Endothelial cell of umbilical vein (primary cell): ENCODE measurements at regions not wholly inside any gene's neighbourhood (a gene's known extent, or its start where the extent isn't known, plus 50 kb on each side); places are given as distances from the start of the nearest gene placed in this dataset.

Source experiments
- BruUV-seq: library from RNA; stranded (reverse); fragments of 400-500 nt; replicated peaks from 2 replicates; lab custom pipeline; 2021; lab: Mats Ljungman, UMichigan
- CTCF ChIA-PET: fragments of 300-600, 350-600 bp; sonication (Branson Sonifier 250); formaldehyde crosslinking; loops from one replicate; lab custom pipeline; 2021; ENCODE audit warnings: antibody characterized with exemption, inconsistent platforms; lab: Charles Lee
- POLR2A ChIA-PET: fragments of 300-600, 350-600 bp; sonication (Branson Sonifier 250); formaldehyde crosslinking; loops from one replicate; lab custom pipeline; 2021; ENCODE audit warnings: antibody characterized with exemption, inconsistent platforms; lab: Charles Lee
- DNase-seq: peaks from one replicate; pipeline ENCODE4 v3.0.0-alpha.2; 2011; ENCODE audit warnings: low read depth, low spot score
- FAIRE-seq: peaks from 2 replicates; lab custom pipeline; 2011; peaks lifted over from hg19 to GRCh38; lab: Jason Lieb, UNC
- H2AFZ ChIP-seq: 2 replicates; pipeline ENCODE4 v1.6.0; 2012; ENCODE audit warnings: low read depth, low read length, control low read depth, inconsistent platforms
- H3K27ac ChIP-seq: 2 replicates; pipeline ENCODE4 v1.5.1; 2011; ENCODE audit warnings: low read depth, mild to moderate bottlenecking, control low read depth, low read length, moderate library complexity; ENCODE audit not compliant: insufficient read depth
- H3K27me3 ChIP-seq, 2 experiments: 2 replicates each; pipeline versions ENCODE4 v1.6.0 to v1.6.1; 2011; ENCODE audit warnings: low read length in 2 of 2, mixed read lengths in 1 of 2; ENCODE audit not compliant: control insufficient read depth in 2 of 2, insufficient read depth in 2 of 2
- H3K36me3 ChIP-seq, 2 experiments: 2 replicates in 1 of 2; 3 replicates in 1 of 2; pipeline ENCODE4 v1.5.1; 2011; ENCODE audit warnings: low read length in 2 of 2, mild to moderate bottlenecking in 1 of 2, moderate library complexity in 1 of 2; ENCODE audit not compliant: control insufficient read depth in 2 of 2, insufficient read depth in 2 of 2; ENCODE audit errors: extremely low read depth in 1 of 2
- H3K4me1 ChIP-seq: 3 replicates; pipeline ENCODE4 v1.5.1; 2011; ENCODE audit warnings: mild to moderate bottlenecking, low read length; ENCODE audit not compliant: control insufficient read depth, insufficient read depth; ENCODE audit errors: extremely low read depth
- H3K4me2 ChIP-seq: 2 replicates; pipeline ENCODE4 v1.6.1; 2011; ENCODE audit warnings: low read length, control low read depth, mixed read lengths; ENCODE audit not compliant: insufficient read depth
- H3K4me3 ChIP-seq, 3 experiments: fragments of 200-600 bp in 1 of 3; sonication (generic), shearing (Covaris generic) in 1 of 3; replicated peaks in 1 of 3; 2 replicates each; pipeline ENCODE4 v1.5.1; 2011 to 2016; ENCODE audit warnings: control low read depth in 3 of 3, low read length in 3 of 3, mild to moderate bottlenecking in 2 of 3, inconsistent platforms in 1 of 3, low read depth in 1 of 3, moderate library complexity in 1 of 3; ENCODE audit not compliant: insufficient read depth in 1 of 3
- H3K79me2 ChIP-seq: 2 replicates; pipeline ENCODE4 v1.6.0; 2012; ENCODE audit warnings: low read length, inconsistent platforms; ENCODE audit not compliant: control insufficient read depth, insufficient read depth
- H3K9ac ChIP-seq: replicated peaks from 2 replicates; pipeline ENCODE3; 2011; ENCODE audit warnings: low read length, control low read depth; ENCODE audit not compliant: insufficient read depth; ENCODE audit errors: extremely low read depth
- H3K9me1 ChIP-seq: replicated peaks from 3 replicates; pipeline ENCODE4 v1.6.0; 2011; ENCODE audit warnings: mild to moderate bottlenecking, low read length; ENCODE audit not compliant: control insufficient read depth, insufficient read depth; ENCODE audit errors: extremely low read depth
- H3K9me3 ChIP-seq: replicated peaks from 2 replicates; pipeline ENCODE4 v1.5.1; 2012; ENCODE audit warnings: low read length, inconsistent platforms; ENCODE audit not compliant: control insufficient read depth, insufficient read depth
- H4K20me1 ChIP-seq: replicated peaks from 2 replicates; pipeline ENCODE3; 2011; ENCODE audit warnings: mild to moderate bottlenecking, low read length; ENCODE audit not compliant: control insufficient read depth, insufficient read depth; ENCODE audit errors: extremely low read depth
- CTCF ChIP-seq, 2 donors: IDR thresholded peaks; 1 replicate in 1 of 2; 2 replicates in 1 of 2; pipeline ENCODE4 v1.5.1; 2011; ENCODE audit warnings: low read length in 2 of 2, mild to moderate bottlenecking in 2 of 2, moderate library complexity in 2 of 2, control low read depth in 1 of 2, inconsistent platforms in 1 of 2, low read depth in 1 of 2; ENCODE audit not compliant: insufficient read depth in 1 of 2; ENCODE audit errors: extremely low read depth in 1 of 2
- EZH2 ChIP-seq: IDR thresholded peaks from 2 replicates; pipeline ENCODE4 v1.6.1; 2012; ENCODE audit warnings: borderline replicate concordance, low read depth, mild to moderate bottlenecking, moderate library complexity, low read length, inconsistent platforms; ENCODE audit not compliant: severe bottlenecking
- FOS ChIP-seq: IDR thresholded peaks from 2 replicates; pipeline ENCODE4 v1.6.1; 2011; ENCODE audit warnings: mild to moderate bottlenecking, low read length, moderate library complexity, borderline replicate concordance; ENCODE audit not compliant: insufficient read depth
- GATA2 ChIP-seq: IDR thresholded peaks from 2 replicates; pipeline ENCODE4 v1.7.0; 2011; ENCODE audit warnings: low read depth, mild to moderate bottlenecking, moderate library complexity, mixed read lengths, low read length; ENCODE audit not compliant: insufficient read length, insufficient read depth
- JUN ChIP-seq: IDR thresholded peaks from 2 replicates; pipeline ENCODE4 v1.6.1; 2011; ENCODE audit warnings: borderline replicate concordance, low read depth; ENCODE audit not compliant: insufficient read length, insufficient read depth
- MAX ChIP-seq: IDR thresholded peaks from 2 replicates; pipeline ENCODE4 v1.6.1; 2011; ENCODE audit not compliant: insufficient read depth, insufficient read length
- MYC ChIP-seq: IDR thresholded peaks from one replicate; pipeline ENCODE4 v1.6.1; 2011; ENCODE audit warnings: mild to moderate bottlenecking, low read depth, low read length
- POLR2A ChIP-seq: IDR thresholded peaks from 2 replicates; pipeline ENCODE4 v1.6.1; 2012; ENCODE audit warnings: low read depth, mild to moderate bottlenecking, control low read depth, low read length
- POLR2AphosphoS5 ChIP-seq: IDR thresholded peaks from 2 replicates; pipeline ENCODE4 v1.6.1; 2012; ENCODE audit warnings: low read depth, mild to moderate bottlenecking, control low read depth, low read length, moderate library complexity; ENCODE audit not compliant: insufficient read depth
- dilution Hi-C: fragments of 300-500 bp; cut with MboI; formaldehyde crosslinking; loops from one replicate; pipeline ENCODE4 v1.15.0; 2019; ENCODE audit warnings: low sequenced_read_pairs; ENCODE audit not compliant: extremely low pct_ligation_motif_present
- intact Hi-C: fragments of 100-400 bp; cut with micrococcal nuclease; formaldehyde crosslinking; loops from one replicate; pipeline ENCODE4 v1.10.0; 2022

- H3K4me2 ChIP-seq: no peak overlapping the region
- ChIA-PET POLR2A (no interaction called here), CTCF (no interaction called here)
- H3K27ac ChIP-seq: no peak overlapping the region
- no peak overlapping the region for H3K9ac ChIP-seq
- no peak overlapping the region for H3K4me3 ChIP-seq
- no peaks in the 10 kb centered on the region for H3K9me1 ChIP-seq
- H3K9me3 ChIP-seq: no peaks in the 10 kb centered on the region
- no peaks in the 10 kb centered on the region for H3K36me3 ChIP-seq
- no peaks in the 10 kb centered on the region for H3K27me3 ChIP-seq
- FAIRE-seq: no peak
- BruUV-seq: no TSS peak
- H3K79me2 ChIP-seq: no peaks in the 10 kb centered on the region
- dilution Hi-C loops (no loop called here), intact Hi-C loops (no loop called here)
- TF ChIP-seq MAX (no peak), JUN (no peak), GATA2 (no peak), POLR2A (no peak), CTCF (IDR thresholded peaks at IDR 0.05; ENCODE audit: extremely low read depth in 1 of 2, insufficient read depth in 1 of 2, low read depth in 1 of 2, low read length in 2 of 2) (no peak), MYC (no peak), FOS (no peak), EZH2 (no peak), POLR2AphosphoS5 (no peak)
- DNase-seq: no peak
- H2AFZ ChIP-seq: no peak overlapping the region
- no peaks in the 10 kb centered on the region for H4K20me1 ChIP-seq
- H3K4me1 ChIP-seq: no peaks in the 10 kb centered on the region
Measured at GRCh38 chr7:41203542-41203941, 499.3 kb downstream of the INHBA start.
